GM18858 (cell line): ENCODE measurements at regions not wholly inside any gene's neighbourhood (a gene's known extent, or its start where the extent isn't known, plus 50 kb on each side); places are given as distances from the start of the nearest gene placed in this dataset.
"Not testable (repeated sequence)": the region's sequence is repeated elsewhere in the genome, so short reads cannot be mapped to it uniquely, and the experiment has no call there.

Source experiments
- ATAC-seq: cut with Tn5 transposase; IDR thresholded peaks from one replicate; pipeline ENCODE4 v1.9.1; 2021; ENCODE audit not compliant: unreplicated experiment

DNA sequence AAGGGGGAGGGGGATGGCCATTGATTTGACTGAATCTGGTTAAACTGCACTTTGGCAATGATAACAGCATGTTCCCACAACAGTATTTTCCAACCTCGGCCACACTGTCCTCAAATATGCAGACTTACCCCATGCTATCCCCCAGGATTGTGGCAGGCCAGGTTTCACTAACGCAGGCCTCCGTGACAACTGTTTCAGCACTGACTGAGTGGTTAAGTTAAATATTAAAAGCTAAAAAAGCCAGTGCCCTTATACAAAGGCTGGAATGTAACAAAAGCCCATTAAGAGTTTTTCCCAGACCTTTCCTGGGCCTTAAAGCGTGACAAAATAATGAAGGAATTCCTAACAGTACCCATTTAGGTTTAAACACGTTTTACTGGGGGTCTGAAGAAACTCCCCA, 202.9 kb downstream of the USP25 start:
- no peak for ATAC-seq

DNA sequence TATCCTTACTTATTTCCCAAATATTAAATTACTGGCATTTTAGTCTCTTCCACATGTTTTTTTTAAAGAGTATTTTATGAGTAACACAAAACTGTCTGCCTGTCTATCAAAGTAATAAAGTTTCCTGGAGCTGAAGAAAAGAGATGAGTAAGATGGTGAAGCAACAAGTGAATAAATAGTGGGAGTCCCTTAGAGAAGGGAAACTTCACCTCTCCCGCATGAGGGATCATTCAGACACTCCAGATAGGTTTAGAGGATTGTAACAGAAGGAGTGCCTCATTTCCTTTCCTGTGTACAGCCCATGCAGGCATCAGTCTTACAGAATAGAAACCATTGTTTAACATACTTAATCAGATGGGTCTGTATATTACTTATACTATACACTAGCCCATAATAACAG, 205.7 kb downstream of the USP25 start:
- no peak for ATAC-seq

DNA sequence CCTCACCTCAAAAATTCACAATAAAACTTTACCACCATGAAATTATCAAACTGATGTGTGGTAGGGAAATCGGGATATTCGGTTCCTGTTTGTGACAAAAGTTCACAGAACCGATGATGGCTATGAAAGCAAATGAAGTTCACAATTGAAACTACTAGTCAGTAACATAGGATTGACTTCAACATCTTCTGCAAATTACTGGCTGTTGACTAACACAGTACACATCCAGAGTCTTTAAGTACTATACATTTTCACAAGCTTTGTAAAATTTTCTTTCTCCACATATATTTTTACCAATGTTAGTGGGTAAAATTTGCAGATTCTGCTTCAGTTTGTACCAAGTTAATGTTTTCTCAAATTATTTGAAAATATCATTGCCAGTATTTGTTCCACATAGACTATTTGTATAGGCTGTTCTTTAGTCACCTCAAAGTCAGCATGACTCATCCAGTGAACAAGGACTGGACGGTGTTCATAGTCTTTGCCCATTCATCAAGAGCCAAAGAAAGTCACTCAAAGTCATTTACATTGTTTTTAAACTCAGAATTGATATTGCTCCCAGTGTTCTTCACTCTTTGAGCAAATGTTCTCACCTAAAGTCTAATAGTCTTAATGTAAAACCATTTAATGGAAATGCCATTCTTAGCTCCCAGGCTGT, 213.4 kb downstream of the USP25 start:
- ATAC-seq: no peak

DNA sequence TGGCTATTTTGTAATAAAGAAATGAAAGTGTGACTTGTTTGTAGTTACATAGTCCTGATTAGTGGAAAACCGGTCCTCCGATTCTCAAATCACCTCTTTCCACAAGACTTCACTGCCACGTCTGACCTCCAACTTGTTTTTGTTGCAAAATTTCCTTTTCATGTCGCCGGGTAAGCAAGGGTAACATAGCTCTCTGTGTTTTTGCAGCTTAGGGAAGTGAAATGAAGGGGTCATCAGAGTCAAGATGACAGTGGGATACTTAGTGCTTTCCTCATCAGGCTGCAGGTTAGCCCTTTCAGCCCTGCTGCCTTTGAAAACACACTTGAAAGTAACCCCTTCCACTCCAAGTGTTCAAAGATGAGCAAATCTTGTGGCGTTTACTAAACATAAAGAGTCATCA, 217.9 kb downstream of the USP25 start:
- no peak for ATAC-seq

DNA sequence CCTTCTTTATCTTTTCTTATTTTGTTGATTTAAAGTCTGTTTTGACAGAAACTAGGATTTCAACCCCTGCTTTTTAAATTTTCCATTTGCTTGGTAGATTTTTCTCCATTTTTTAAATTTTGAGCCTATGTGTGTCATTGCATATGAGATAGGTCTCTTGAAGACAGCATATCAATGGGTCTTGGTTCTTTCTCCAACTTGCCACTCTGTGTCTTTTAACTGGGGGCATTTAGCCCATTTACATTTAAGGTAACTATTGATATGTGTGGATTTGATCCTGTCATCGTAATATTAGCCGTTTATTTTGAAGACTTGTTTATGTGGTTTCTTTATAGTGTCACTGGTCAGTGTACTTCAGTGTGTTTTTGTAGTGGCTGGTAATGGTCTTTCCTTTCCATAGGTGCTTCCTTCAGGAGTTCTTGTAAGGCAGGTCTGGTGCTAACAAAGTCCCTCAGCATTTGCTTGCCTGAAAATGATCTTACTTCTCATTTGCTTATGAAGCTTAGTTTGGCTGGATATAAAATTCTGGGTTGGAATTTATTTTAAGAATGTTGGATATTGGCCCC, 223.9 kb downstream of the USP25 start:
- no peak for ATAC-seq

DNA sequence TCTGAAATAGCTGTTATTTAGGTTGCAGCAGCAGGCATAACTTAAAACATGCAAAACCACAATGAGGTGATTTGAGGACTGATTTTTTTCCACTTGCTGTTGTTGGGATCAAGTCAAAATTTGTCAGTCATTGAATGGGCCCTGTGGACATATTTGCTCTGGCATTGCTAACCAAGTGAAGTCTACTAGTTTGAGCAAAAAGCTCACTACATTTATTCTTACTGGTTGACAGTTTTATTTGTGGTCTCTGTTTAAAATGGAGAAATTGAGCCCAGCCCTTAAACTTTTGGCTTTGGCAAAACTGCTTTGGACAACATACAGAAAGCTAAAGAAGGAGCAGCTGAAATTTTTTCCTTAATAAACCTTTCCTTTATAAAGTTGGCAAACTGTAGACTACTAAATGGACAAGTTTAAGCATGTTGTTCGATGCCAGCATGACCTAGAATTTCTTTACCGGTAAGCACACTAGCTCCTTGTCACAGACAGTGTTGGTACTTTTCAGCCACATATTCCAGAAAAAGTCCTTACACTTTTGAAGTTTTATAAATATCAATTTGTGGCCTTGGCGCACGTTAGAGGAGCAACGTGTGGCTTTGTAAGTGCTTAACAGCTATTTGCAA, 234.6 kb downstream of the USP25 start:
- ATAC-seq: no peak

DNA sequence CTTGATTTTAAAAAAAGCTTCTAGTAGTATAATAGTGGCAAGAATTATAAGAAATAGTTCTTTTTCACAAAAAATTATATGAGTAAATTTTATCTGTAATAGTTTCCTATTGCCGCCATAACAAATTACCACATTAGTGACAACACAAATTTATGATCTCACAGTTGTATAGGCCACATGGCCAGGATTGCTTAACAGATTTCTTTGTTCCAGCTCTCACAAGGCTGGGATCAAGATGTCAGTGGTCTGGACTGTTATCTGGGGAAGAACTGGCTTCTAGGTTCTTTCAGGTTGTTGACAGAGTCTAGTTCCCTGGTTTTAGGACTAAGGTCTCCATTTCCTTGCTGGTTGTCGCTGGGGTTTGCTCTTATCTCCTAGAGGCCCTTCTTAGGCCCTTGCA, 236.4 kb downstream of the USP25 start:
- ATAC-seq: no peak

DNA sequence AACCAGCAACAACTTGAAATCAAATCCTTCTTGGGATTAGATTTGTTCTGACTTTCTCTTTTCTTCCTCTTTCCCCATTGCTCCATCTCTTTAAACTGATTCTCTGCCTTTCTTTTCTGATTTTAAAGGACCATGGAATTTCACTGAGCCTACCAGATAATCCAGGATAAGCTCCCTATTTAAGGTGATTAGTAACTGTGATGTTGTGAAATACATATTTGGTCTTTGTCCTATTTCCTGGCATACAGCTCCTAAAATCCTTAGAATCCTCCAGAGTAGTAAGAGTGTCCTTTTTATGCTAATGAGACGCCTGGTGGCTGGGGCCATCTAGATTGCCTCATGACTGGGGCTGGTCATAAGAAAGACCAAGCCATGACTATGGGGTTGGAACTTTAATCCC, 236.9 kb downstream of the USP25 start:
- no peak for ATAC-seq

DNA sequence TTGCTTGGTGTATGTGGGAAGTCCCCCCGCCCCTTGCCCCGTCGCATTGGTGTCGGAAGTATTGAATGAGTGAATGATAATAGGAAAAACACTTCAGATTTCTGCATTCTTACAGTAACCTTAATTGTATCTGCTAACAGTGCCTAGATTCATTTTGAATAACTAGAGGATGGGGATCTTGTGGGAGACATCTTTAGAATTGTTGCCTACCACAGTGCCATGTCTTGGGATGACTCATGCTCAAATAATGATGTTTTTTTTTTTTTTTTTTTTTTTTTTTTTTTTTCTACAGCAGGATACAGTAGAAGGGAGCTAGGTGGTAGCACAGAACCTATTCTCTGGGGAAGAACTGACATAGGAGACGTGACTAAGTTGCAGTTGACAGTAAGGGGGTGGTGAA, 237.9 kb downstream of the USP25 start:
- no peak for ATAC-seq

DNA sequence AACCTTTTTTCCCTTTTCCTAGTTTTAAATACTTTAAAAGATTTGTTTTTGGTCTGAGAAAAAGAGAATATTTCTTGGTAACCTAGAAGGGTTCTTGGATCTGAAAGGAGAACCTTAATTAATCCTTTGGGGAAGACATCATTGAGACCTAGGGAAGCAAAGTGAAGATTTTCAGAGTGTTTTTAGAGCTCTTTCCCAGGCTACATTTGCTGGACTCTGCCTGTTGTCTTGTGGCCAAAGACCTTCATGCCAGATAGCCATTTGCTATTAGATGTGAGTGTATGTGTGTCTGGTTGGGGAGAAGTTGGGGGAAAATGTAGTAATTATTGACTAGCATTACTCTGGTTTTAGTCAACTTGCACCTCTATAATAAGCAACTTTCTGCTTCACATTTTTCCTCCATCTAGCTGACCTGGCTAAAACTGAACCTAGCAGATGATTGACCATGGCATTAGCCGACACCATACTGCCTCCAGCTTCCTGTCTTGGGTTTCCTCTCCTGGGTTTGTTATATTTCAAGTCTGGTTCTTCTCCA, 239.1 kb downstream of the USP25 start:
- no peak for ATAC-seq

DNA sequence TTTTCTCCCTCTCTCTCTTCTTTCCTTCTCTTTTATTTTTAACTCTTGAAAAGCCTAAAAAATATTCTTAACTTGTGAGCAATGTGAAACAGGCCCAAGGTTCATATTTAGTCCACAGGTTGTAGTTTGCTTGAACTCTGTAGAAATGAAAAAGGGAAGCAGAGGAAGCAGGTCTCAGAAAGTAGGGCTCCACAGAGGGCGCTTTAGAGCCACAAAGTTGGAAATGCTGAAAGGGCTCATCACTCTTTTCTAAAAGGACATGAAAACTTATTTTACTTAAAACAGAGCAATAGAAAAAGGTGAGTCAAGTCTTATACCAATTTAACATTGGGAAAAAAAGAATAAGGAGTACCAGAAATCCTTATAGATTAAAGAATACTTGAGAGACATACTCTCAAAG, 247.0 kb downstream of the USP25 start:
- ATAC-seq: no peak

DNA sequence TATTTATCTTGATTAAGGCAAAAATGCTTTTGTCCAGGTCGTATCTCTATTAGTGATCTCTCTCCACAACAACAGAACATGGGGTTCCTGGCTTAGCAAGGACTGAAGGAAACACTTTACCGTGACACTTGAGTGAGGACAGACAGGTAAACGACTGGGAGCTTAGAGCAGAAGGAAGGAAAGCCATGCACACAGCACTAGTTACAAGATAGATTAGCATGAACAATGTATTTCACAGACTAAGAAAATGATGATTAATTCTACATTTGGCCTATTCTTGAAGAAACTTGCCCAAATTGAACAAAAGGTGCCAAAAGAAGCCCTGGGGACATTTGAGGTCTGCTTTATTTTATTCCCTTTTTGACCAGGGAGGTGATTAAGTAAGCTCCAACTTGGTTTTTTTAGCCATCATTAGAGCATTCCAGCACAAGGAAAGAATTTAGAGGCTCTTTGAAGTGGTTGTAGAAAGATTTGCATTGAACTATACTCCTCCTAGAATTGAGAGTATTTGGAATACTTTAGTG, 248.5 kb downstream of the USP25 start:
- no peak for ATAC-seq

DNA sequence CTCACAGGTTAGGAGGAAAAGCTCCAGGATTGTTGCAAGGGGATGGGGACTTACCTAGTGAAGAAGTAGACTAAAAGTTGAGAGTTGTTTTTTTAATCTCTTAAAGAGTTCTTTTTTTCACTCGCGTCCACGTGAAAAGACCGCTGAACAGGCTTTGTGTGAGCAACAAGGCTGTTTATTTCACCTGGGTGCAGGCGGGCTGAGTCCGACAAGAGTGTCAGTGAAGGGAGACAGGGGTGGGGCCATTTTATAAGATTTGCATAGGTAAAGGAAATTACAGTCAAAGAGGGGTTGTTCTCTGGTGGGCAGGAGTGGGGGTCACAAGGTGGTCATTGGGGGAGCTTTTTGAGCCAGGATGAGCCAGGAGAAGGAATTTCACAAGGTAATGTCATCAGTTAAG, 249.7 kb downstream of the USP25 start:
- ATAC-seq: not testable (repeated sequence)

DNA sequence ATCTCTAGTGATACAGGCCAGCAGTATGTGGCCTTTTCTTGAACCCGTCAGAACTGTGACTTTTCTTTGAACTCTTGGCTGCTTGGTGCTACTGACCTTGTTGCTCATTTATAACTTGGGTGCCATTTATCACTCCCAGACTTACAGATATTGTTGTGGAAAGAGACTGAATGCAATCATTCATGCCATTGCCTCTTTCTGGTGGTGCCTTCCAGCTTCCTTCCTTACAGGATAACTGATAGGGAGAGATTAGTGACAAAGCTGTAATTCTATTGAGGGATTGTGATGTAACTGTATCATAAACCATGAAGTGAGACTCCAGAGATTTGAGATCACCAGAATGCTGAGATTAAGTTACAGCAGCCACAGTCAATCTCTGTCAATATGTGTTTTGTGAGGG, 256.5 kb downstream of the USP25 start:
- no peak for ATAC-seq

DNA sequence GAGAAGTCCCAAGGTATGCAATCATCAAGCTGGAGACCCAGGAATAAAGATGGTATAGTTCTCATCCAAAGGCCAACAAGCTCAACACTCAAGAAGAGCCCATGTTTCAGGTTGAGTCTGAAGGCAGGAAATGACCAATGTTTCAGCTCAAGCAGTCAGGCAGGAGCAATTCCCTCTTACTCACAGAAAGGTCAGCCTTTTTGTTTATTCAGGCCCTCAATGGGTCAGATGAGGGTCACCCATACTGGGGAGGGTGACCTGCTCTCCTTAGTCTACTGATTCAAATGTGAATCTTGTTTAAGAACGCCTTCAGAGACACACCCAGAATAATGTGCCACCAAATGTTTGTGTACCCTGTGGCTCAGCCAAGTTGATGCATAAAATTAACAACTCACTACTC, 262.4 kb downstream of the USP25 start:
- no peak for ATAC-seq

DNA sequence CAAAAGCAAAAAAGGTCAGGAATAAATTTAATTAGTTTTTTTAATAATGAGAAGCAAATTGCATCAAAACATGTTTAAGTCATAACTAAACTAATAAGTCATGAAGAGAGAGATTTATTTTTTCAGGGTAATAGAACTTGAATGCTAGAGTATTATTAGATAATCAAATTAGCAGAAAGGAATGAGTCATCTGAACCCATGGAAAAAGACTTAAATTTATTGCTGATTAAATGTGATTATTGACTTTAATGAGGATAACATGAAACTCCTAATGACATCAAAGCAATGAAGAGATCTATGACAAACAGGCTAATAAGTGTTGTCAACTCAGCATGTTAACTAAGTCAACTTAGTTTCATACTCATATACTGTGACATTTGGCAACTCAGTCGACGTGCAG, 264.2 kb downstream of the USP25 start:
- ATAC-seq: no peak

DNA sequence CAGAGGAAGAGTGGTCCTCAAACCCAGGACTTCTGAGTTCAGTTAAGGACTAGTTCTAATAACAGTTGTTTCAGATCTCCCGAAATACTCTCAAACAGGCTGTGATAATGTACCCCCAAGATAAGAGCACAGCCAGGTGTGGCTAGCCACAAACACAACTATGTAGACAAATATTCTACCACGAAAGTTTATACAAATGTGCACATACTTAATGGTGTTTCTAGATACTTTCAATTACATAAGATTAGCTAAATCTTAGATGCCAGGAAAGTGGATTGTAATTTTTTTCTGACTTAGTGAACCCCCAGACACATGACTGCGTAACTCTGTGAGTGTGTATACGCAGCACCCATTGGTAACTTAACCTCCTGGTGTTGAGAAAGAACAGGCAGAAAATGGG, 270.0 kb downstream of the USP25 start:
- no peak for ATAC-seq

DNA sequence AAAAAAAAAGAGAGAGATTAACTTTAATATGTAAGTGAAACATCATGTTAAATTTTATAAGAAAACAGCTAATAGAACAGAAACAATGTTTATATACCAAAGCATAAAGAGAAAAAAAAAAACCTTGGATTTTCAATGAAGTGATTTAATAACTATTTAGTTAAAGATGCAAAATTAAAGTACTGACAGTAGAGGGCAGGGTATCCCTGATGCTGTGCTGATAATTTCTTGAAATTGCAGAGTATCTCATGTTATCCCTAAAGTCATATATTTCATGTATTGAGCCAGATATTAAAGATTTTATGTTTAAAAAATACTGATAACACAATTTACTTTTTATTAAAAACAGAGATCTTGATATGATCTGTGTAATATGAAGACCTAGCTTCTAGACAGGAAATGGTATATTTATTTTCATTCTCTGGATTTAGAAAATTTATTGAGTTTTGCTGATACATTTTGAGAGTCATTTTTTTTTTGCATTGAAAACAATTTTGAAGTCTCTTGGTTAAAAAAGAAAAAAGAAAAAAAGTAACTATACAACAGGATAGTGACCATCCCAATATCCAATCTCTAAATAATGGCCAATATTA, 273.2 kb downstream of the USP25 start:
- ATAC-seq: no peak

DNA sequence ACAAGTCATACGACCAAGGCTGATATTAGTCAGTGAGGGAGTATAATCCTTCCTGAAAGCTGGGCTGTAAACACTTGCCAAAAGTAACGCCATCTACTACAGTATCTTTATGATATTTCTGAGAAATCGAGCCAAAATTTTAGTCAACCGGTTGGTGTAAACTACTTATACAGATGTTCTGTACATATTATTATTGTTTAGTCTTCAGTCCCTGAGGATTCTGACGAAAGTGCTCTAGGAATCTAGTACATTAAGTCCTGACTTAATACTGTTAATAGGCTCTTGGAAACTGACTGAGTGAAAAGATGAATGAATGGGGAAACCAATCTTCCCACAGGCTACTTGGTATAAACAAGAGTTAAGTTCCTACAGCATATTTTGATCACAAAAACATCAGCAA, 274.3 kb downstream of the USP25 start:
- no peak for ATAC-seq

DNA sequence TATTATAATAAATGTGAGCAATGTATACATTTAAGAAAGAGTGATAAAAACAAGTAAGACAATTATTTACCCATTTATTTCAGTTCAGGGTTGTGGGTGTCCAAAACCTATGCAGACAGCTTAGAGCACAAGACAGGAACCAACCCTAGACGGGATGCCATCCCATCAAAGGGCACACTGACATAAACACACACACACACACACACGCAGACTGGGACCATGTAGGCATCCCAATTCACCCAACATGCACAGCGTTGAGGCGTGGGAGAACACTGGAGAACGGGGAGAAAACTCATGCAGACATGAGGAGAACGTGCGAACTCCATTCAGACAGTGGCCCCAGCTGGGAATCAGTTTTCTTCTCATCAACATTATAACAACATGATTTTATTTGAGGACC, 274.7 kb downstream of the USP25 start:
- no peak for ATAC-seq

DNA sequence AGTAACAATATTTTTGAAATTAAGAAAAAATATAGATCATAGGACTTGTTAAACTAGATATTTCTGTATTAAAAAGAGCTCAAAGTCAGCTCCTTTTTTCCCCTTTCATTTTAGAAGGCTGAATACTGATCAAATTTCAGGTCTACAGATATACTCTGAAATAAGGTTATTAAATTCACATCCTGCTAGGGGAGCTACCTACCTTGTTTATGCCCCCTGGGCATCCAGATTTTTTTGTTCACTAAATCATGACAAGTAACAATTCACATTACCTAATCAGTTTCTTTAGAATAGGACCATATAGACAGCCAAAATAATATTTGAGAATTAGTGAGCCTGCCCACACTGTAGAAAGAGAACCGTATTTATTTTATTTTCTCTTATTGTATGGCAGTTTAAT, 276.2 kb downstream of the USP25 start:
- ATAC-seq: no peak

DNA sequence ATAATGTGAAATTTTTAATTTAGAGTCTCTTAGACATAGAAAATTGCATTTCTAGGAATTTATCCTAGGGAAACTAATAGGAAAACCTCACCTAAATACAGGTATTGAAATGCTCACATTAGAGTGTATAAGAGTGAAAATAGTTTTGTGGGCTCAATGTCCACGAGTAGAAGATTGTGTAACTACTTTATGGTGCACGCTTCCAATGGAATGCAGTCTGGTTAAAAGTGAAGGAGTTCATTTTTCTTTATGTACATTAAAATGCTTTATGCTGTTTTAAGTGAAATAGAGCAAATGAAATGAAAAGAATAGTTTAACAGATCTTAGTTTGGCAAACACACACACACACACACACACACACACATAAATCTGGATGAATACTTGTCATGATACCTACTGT, 278.2 kb downstream of the USP25 start:
- no peak for ATAC-seq
